Astrocyte (in vitro differentiated cells and primary cell): ENCODE measurements at regions not wholly inside any gene's neighbourhood (a gene's known extent, or its start where the extent isn't known, plus 50 kb on each side); places are given as distances from the start of the nearest gene placed in this dataset.

Experiments used
- DNase-seq: peaks from one replicate; pipeline ENCODE4 v3.0.0-alpha.2; 2010; ENCODE audit warnings: low read depth
- FAIRE-seq: peaks from 2 replicates; lab custom pipeline; 2011; peaks lifted over from hg19 to GRCh38; lab: Jason Lieb, UNC
- H2AFZ ChIP-seq: 2 replicates; pipeline ENCODE4 v1.6.0; 2012; ENCODE audit warnings: low read depth, low read length, inconsistent platforms
- H3K27ac ChIP-seq: 2 replicates; pipeline ENCODE4 v1.5.1; 2011; ENCODE audit warnings: low read depth, low read length, inconsistent platforms
- H3K27me3 ChIP-seq: 2 replicates; pipeline ENCODE4 v1.6.0; 2011; ENCODE audit warnings: low read length, inconsistent platforms; ENCODE audit not compliant: insufficient read depth
- H3K36me3 ChIP-seq: 2 replicates; pipeline ENCODE4 v1.5.1; 2011; ENCODE audit warnings: low read length, inconsistent platforms; ENCODE audit not compliant: insufficient read depth
- H3K4me1 ChIP-seq: 2 replicates; pipeline ENCODE4 v1.5.1; 2011; ENCODE audit warnings: low read length, inconsistent platforms; ENCODE audit not compliant: insufficient read depth
- H3K4me2 ChIP-seq: 2 replicates; pipeline ENCODE4 v1.6.0; 2012; ENCODE audit warnings: low read length, inconsistent platforms
- H3K4me3 ChIP-seq: 2 replicates; pipeline ENCODE4 v1.5.1; 2011; ENCODE audit warnings: low read depth, mild to moderate bottlenecking, low read length, inconsistent platforms; ENCODE audit not compliant: insufficient read depth
- H3K79me2 ChIP-seq: 2 replicates; pipeline ENCODE4 v1.6.0; 2012; ENCODE audit warnings: mild to moderate bottlenecking, low read length, inconsistent platforms; ENCODE audit not compliant: insufficient read depth
- H3K9ac ChIP-seq: 2 replicates; pipeline ENCODE4 v1.6.0; 2012; ENCODE audit warnings: mild to moderate bottlenecking, low read length, inconsistent platforms
- H3K9me3 ChIP-seq: 2 replicates; pipeline ENCODE4 v1.5.1; 2012; ENCODE audit warnings: low read depth, mild to moderate bottlenecking, low read length, inconsistent platforms; ENCODE audit not compliant: insufficient read depth
- H4K20me1 ChIP-seq: 2 replicates; pipeline ENCODE4 v1.6.0; 2012; ENCODE audit warnings: low read length, inconsistent platforms; ENCODE audit not compliant: insufficient read depth
- H3K27ac Mint-ChIP-seq: one replicate; pipeline ENCODE4 v1.8.0; 2021; ENCODE audit warnings: mild to moderate bottlenecking, mixed read lengths; ENCODE audit not compliant: unreplicated experiment
- H3K27me3 Mint-ChIP-seq: one replicate; pipeline ENCODE4 v1.8.0; 2021; ENCODE audit warnings: low read depth, mixed read lengths; ENCODE audit not compliant: unreplicated experiment
- H3K36me3 Mint-ChIP-seq: one replicate; pipeline ENCODE4 v1.8.0; 2021; ENCODE audit warnings: low read depth, mixed read lengths; ENCODE audit not compliant: unreplicated experiment
- H3K4me1 Mint-ChIP-seq: one replicate; pipeline ENCODE4 v1.8.0; 2021; ENCODE audit warnings: low read depth, mixed read lengths; ENCODE audit not compliant: unreplicated experiment
- H3K4me3 Mint-ChIP-seq: one replicate; pipeline ENCODE4 v1.8.0; 2021; ENCODE audit warnings: mild to moderate bottlenecking, moderate library complexity, mixed read lengths; ENCODE audit not compliant: unreplicated experiment
- H3K9me3 Mint-ChIP-seq: one replicate; pipeline ENCODE4 v1.8.0; 2021; ENCODE audit warnings: mild to moderate bottlenecking, mixed read lengths; ENCODE audit not compliant: unreplicated experiment
- CTCF ChIP-seq: IDR thresholded peaks from 2 replicates; pipeline ENCODE4 v1.5.1; 2011; ENCODE audit warnings: low read depth, mild to moderate bottlenecking, inconsistent platforms, low read length, moderate library complexity; ENCODE audit not compliant: insufficient read depth
- EZH2 ChIP-seq: IDR thresholded peaks from 2 replicates; pipeline ENCODE4 v1.6.1; 2012; ENCODE audit warnings: mild to moderate bottlenecking, low read length, inconsistent platforms; ENCODE audit not compliant: insufficient read depth

DNA sequence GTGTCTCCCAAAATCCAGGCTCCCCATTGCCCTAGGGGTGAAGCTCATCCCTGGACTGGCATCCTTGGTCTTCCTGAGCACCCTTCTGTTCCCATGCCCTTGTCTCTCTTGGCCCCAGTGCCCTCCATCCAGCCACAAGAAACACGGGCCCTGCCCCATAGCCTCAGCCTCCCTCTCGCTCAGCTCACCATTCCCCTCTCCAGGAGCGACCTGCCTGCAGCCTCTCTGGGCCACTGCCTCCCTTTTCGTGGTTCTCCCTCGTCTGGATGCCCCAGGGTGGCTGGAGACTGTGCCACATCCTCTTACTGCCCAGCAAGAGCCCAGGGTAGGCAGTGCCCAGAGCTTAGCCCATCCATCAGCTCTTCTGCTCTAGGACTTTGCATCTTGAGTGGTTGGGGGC is 532.1 kb downstream of the TBC1D22A start:
- no peaks in the 10 kb centered on the region for H3K4me1 ChIP-seq
- no peaks in the 10 kb centered on the region for H4K20me1 ChIP-seq
- H3K27me3 ChIP-seq, result no peaks in the 10 kb centered on the region
- H3K9me3 ChIP-seq, result no peaks in the 10 kb centered on the region
- no peaks in the 10 kb centered on the region for H3K79me2 ChIP-seq
- TF ChIP-seq CTCF, result no peak
- no peak for TF ChIP-seq EZH2
- no peak overlapping the region for H3K4me3 ChIP-seq
- no peaks in the 10 kb centered on the region for H3K36me3 ChIP-seq
- H3K4me2 ChIP-seq, result no peak overlapping the region
- no peaks in the 10 kb centered on the region for H3K4me1 Mint-ChIP-seq
- H3K4me3 Mint-ChIP-seq, result no peak overlapping the region
- H3K27ac Mint-ChIP-seq, result no peak overlapping the region
- no peak for FAIRE-seq
- H3K36me3 Mint-ChIP-seq, result peaks cover 2% of the 10 kb centered on the region
- H3K9ac ChIP-seq, result no peak overlapping the region
- no peak for DNase-seq
- H3K27me3 Mint-ChIP-seq, result no peaks in the 10 kb centered on the region
- H2AFZ ChIP-seq, result no peak overlapping the region
- H3K27ac ChIP-seq, result no peak overlapping the region
- H3K9me3 Mint-ChIP-seq, result peaks cover 15% of the 10 kb centered on the region

- H3K36me3 ChIP-seq, result no peaks in the 10 kb centered on the region
- Mint-ChIP-seq H3K4me1 (no peaks in the 10 kb centered on the region), H3K27ac (no peak overlapping the region), H3K4me3 (no peak overlapping the region), H3K36me3 (peaks cover 2% of the 10 kb centered on the region), H3K9me3 (peaks cover 15% of the 10 kb centered on the region), H3K27me3 (no peaks in the 10 kb centered on the region)
- no peaks in the 10 kb centered on the region for H3K9me3 ChIP-seq
- no peaks in the 10 kb centered on the region for H3K79me2 ChIP-seq
- H3K4me2 ChIP-seq, result peak overlapping the region; percentile 3
- peak; percentile 57 for DNase-seq
- no peak for FAIRE-seq
- no peaks in the 10 kb centered on the region for H3K4me1 ChIP-seq
- H3K9ac ChIP-seq, result no peak overlapping the region
- no peaks in the 10 kb centered on the region for H4K20me1 ChIP-seq
- no peaks in the 10 kb centered on the region for H3K27me3 ChIP-seq
- TF ChIP-seq CTCF (no peak), EZH2 (no peak)
- H3K27ac ChIP-seq, result no peak overlapping the region
- no peak overlapping the region for H3K4me3 ChIP-seq
- H2AFZ ChIP-seq, result no peak overlapping the region
Measured at GRCh38 chr22:47294222-47294532, 531.7 kb downstream of the TBC1D22A start.

DNA sequence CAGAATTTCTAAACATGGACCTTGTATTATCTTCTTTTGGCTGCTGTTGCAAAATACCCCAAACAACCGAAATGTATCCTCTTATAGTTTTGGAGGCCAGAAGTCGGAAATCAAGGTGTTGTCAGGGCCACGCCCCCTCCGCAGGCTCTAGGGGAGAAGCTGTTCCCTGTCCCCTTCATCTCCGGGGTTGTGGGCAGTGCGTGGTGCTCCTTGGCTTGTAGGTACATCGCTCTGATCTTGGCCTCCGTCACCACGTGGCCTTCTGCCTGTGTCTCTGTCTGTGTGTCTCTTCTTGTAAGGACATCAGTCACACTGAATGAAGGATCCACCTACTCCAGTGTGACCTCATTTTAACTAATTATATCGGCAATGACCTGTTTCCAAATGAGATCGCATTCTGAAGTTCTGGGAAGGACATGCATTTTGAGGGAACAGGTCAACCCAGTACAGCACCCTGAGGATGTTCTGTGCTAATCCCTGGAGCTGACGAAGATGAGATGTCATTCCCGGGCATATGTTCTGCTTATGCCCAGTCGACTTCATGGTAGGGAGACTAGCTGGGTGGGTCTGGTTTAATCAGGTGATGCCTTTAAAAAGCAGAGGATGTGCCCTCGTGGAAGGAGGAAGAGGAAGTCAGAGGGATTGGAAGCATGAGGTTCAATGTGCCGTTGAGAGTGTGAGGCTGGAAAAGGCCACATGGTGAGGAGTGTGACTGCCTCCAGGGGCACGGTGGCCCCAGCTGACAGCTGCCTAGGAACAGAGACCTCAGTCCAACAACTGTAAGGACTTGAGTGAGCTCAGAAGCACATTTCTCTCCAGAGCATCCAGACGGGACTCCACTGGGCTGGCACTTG is 531.1 kb downstream of the TBC1D22A start:
- no peaks in the 10 kb centered on the region for H3K4me1 Mint-ChIP-seq

More for the DNA sequence above, 531.1 kb downstream of the TBC1D22A start:
- H3K4me1 ChIP-seq, result no peaks in the 10 kb centered on the region
- H3K27me3 Mint-ChIP-seq, result no peaks in the 10 kb centered on the region
- no peak for FAIRE-seq
- no peak for DNase-seq
- no peaks in the 10 kb centered on the region for H3K27me3 ChIP-seq
- H3K27ac ChIP-seq, result no peak overlapping the region
- H3K79me2 ChIP-seq, result no peaks in the 10 kb centered on the region
- H3K4me3 ChIP-seq, result no peak overlapping the region
- peak overlapping the region; percentile 3 for H3K4me2 ChIP-seq
- H3K9me3 Mint-ChIP-seq, result peaks cover 15% of the 10 kb centered on the region
- H3K9ac ChIP-seq, result no peak overlapping the region
- no peak overlapping the region for H3K4me3 Mint-ChIP-seq
- peaks cover 2% of the 10 kb centered on the region for H3K36me3 Mint-ChIP-seq
- no peaks in the 10 kb centered on the region for H4K20me1 ChIP-seq
- no peak for TF ChIP-seq CTCF
- TF ChIP-seq EZH2, result no peak
- H2AFZ ChIP-seq, result no peak overlapping the region
- no peak overlapping the region for H3K27ac Mint-ChIP-seq
- no peaks in the 10 kb centered on the region for H3K9me3 ChIP-seq
- no peaks in the 10 kb centered on the region for H3K36me3 ChIP-seq
